ENCODE measurements at regions not wholly inside any gene's neighbourhood (a gene's known extent, or its start where the extent isn't known, plus 50 kb on each side); places are given as distances from the start of the nearest gene placed in this dataset.

GRCh38 chr5:33306758-33307157 is 134.0 kb upstream of the TARS1 start:
- no peak overlapping the region for H4K8ac ChIP-seq (ENCODE audit: low read depth, low read length)
- no peak overlapping the region for H3K4ac ChIP-seq (ENCODE audit: low read length)
- H3K27me3 ChIP-seq (ENCODE audit: control insufficient read depth in 3 of 3, insufficient read depth in 3 of 3, low read depth in 1 of 3, low read length in 3 of 3) = no peaks in the 10 kb centered on the region
- DNase-seq (ENCODE audit: low spot score) = no peak
- no peaks in the 10 kb centered on the region for H3K36me3 ChIP-seq (replicated peaks in 1 of 2; ENCODE audit: control insufficient read depth in 2 of 2, insufficient read depth in 2 of 2, low read length in 2 of 2)
- H3K79me1 ChIP-seq (ENCODE audit: low read depth, low read length) = no peaks in the 10 kb centered on the region
- H2AFZ ChIP-seq (ENCODE audit: low read length) = no peak overlapping the region
- no peak overlapping the region for H2BK15ac ChIP-seq (ENCODE audit: low read length)
- H4K91ac ChIP-seq (ENCODE audit: low read depth, low read length, poor library complexity) = no peak overlapping the region
- H2BK12ac ChIP-seq (ENCODE audit: low read length) = no peak overlapping the region
- H3K27ac ChIP-seq (replicated peaks; ENCODE audit: low read length) = no peak overlapping the region
- H3K14ac ChIP-seq (ENCODE audit: low read length) = no peak overlapping the region
- no peak overlapping the region for H3K9ac ChIP-seq (ENCODE audit: low read depth, low read length, poor library complexity)
- H3K4me1 ChIP-seq (ENCODE audit: control insufficient read depth in 2 of 2, insufficient read depth in 1 of 2, low read depth in 1 of 2, low read length in 2 of 2) = no peaks in the 10 kb centered on the region
- H3K4me3 ChIP-seq (ENCODE audit: low read length in 2 of 2) = no peak overlapping the region
- no peak overlapping the region for H3K18ac ChIP-seq (ENCODE audit: low read length)
- no peak overlapping the region for H3K23ac ChIP-seq (ENCODE audit: low read depth, low read length, poor library complexity)
- no peak overlapping the region for H2BK5ac ChIP-seq (ENCODE audit: low read length)
- no peak overlapping the region for H2AK5ac ChIP-seq (ENCODE audit: low read depth, low read length)
- H3K9me3 ChIP-seq (replicated peaks in 1 of 2; ENCODE audit: control insufficient read depth in 2 of 2, insufficient read depth in 1 of 2, low read depth in 1 of 2, low read length in 2 of 2) = no peaks in the 10 kb centered on the region
- no peak overlapping the region for H3K4me2 ChIP-seq (ENCODE audit: insufficient read depth, low read length, poor library complexity, severe bottlenecking)
- H2BK120ac ChIP-seq (ENCODE audit: low read depth, low read length) = no peak overlapping the region

GRCh38 chr5:33308586-33308985 is 132.2 kb upstream of the TARS1 start:
- no peaks in the 10 kb centered on the region for H3K4me1 ChIP-seq (ENCODE audit: control insufficient read depth in 2 of 2, insufficient read depth in 1 of 2, low read depth in 1 of 2, low read length in 2 of 2)
- no peaks in the 10 kb centered on the region for H3K27me3 ChIP-seq (ENCODE audit: control insufficient read depth in 3 of 3, insufficient read depth in 3 of 3, low read depth in 1 of 3, low read length in 3 of 3)
- no peaks in the 10 kb centered on the region for H3K36me3 ChIP-seq (replicated peaks in 1 of 2; ENCODE audit: control insufficient read depth in 2 of 2, insufficient read depth in 2 of 2, low read length in 2 of 2)
- H4K8ac ChIP-seq (ENCODE audit: low read depth, low read length) = no peak overlapping the region
- no peak overlapping the region for H3K4me3 ChIP-seq (ENCODE audit: low read length in 2 of 2)
- H2BK15ac ChIP-seq (ENCODE audit: low read length) = no peak overlapping the region
- peaks cover 0 to 2% of the 10 kb centered on the region in 2 donors for H3K9me3 ChIP-seq (replicated peaks in 1 of 2; ENCODE audit: control insufficient read depth in 2 of 2, insufficient read depth in 1 of 2, low read depth in 1 of 2, low read length in 2 of 2)
- no peak overlapping the region for H2AK5ac ChIP-seq (ENCODE audit: low read depth, low read length)
- no peaks in the 10 kb centered on the region for H3K79me1 ChIP-seq (ENCODE audit: low read depth, low read length)
- no peak overlapping the region for H3K23ac ChIP-seq (ENCODE audit: low read depth, low read length, poor library complexity)
- no peak overlapping the region for H3K18ac ChIP-seq (ENCODE audit: low read length)
- H3K4ac ChIP-seq (ENCODE audit: low read length) = no peak overlapping the region
- H2BK5ac ChIP-seq (ENCODE audit: low read length) = no peak overlapping the region
- H3K14ac ChIP-seq (ENCODE audit: low read length) = no peak overlapping the region
- no CpG with 5 or more reads among the region's 1 CpG for WGBS, 2 donors (ENCODE audit: extremely low coverage in 2 of 2, insufficient read length in 2 of 2, insufficient replicate concordance in 1 of 2)
- H4K91ac ChIP-seq (ENCODE audit: low read depth, low read length, poor library complexity) = no peak overlapping the region
- H3K4me2 ChIP-seq (ENCODE audit: insufficient read depth, low read length, poor library complexity, severe bottlenecking) = no peak overlapping the region
- no peak overlapping the region for H3K27ac ChIP-seq (replicated peaks; ENCODE audit: low read length)
- DNase-seq (ENCODE audit: low spot score) = no peak
- H2BK120ac ChIP-seq (ENCODE audit: low read depth, low read length) = no peak overlapping the region
- no peak overlapping the region for H2AFZ ChIP-seq (ENCODE audit: low read length)
- no peak overlapping the region for H2BK12ac ChIP-seq (ENCODE audit: low read length)
- no peak overlapping the region for H3K9ac ChIP-seq (ENCODE audit: low read depth, low read length, poor library complexity)

- no peak overlapping the region for H3K18ac ChIP-seq (ENCODE audit: low read length)
- no peak overlapping the region for H3K4me2 ChIP-seq (ENCODE audit: insufficient read depth, low read length, poor library complexity, severe bottlenecking)
- H2BK120ac ChIP-seq (ENCODE audit: low read depth, low read length) = no peak overlapping the region
- H3K27me3 ChIP-seq (ENCODE audit: control insufficient read depth in 3 of 3, insufficient read depth in 3 of 3, low read depth in 1 of 3, low read length in 3 of 3) = no peaks in the 10 kb centered on the region
- H4K91ac ChIP-seq (ENCODE audit: low read depth, low read length, poor library complexity) = no peak overlapping the region
- H2BK15ac ChIP-seq (ENCODE audit: low read length) = no peak overlapping the region
- no CpG with 5 or more reads among the region's 2 CpGs for WGBS, 2 donors (ENCODE audit: extremely low coverage in 2 of 2, insufficient read length in 2 of 2, insufficient replicate concordance in 1 of 2)
- no peak overlapping the region for H3K9ac ChIP-seq (ENCODE audit: low read depth, low read length, poor library complexity)
- H4K8ac ChIP-seq (ENCODE audit: low read depth, low read length) = no peak overlapping the region
- no peaks in the 10 kb centered on the region for H3K79me1 ChIP-seq (ENCODE audit: low read depth, low read length)
- H3K36me3 ChIP-seq (replicated peaks in 1 of 2; ENCODE audit: control insufficient read depth in 2 of 2, insufficient read depth in 2 of 2, low read length in 2 of 2) = no peaks in the 10 kb centered on the region
- no peak overlapping the region for H3K14ac ChIP-seq (ENCODE audit: low read length)
- H2BK12ac ChIP-seq (ENCODE audit: low read length) = no peak overlapping the region
- H3K4me1 ChIP-seq (ENCODE audit: control insufficient read depth in 2 of 2, insufficient read depth in 1 of 2, low read depth in 1 of 2, low read length in 2 of 2) = no peaks in the 10 kb centered on the region
- H3K4me3 ChIP-seq (ENCODE audit: low read length in 2 of 2) = no peak overlapping the region
- H3K27ac ChIP-seq (replicated peaks; ENCODE audit: low read length) = no peak overlapping the region
- no peak overlapping the region for H2AK5ac ChIP-seq (ENCODE audit: low read depth, low read length)
- no peak overlapping the region for H2BK5ac ChIP-seq (ENCODE audit: low read length)
- H2AFZ ChIP-seq (ENCODE audit: low read length) = no peak overlapping the region
- H3K9me3 ChIP-seq (replicated peaks in 1 of 2; ENCODE audit: control insufficient read depth in 2 of 2, insufficient read depth in 1 of 2, low read depth in 1 of 2, low read length in 2 of 2) = peaks cover 0 to 2% of the 10 kb centered on the region in 2 donors
- H3K23ac ChIP-seq (ENCODE audit: low read depth, low read length, poor library complexity) = no peak overlapping the region
- no peak for DNase-seq (ENCODE audit: low spot score)
- no peak overlapping the region for H3K4ac ChIP-seq (ENCODE audit: low read length)
Observed at GRCh38 chr5:33309068-33309467, 131.7 kb upstream of the TARS1 start.

DNA sequence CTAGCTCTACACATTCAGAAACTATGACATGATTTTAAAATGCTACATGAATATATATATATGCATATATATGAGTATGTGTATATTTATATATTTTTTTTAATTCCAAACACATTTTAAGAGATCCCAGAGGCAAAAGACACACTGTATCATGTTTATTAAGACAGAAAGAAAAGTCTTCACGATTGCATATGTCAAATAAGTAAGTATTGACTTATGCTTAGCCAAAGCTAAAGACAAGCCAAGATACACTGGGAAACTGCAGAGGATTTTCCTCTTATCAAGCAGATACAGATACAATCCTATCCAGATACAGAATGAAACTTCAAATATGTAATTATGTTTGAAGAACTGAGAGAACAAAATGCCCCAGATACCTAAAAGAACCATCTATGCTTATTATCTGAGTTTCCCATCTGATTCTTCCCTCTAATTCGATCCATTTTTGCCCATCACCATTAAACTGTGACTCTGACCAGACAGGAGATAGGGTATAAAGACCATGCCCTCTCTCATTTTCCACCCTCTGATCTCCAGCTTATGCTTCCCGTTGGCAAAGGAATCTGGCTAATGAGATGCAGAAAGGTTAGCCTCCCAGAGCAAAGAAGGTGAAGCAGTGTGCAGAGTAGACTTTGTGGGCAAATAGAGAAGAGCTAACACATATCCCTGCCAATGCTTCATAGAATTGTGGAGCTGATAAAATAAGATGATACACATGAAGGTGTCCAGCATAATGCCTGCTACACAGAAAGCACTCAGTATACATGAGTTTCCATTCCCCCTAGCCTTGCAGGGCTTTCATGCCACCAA is 131.0 kb upstream of the TARS1 start:
- H3K23ac ChIP-seq (ENCODE audit: low read depth, low read length, poor library complexity) = no peak overlapping the region
- H4K8ac ChIP-seq (ENCODE audit: low read depth, low read length) = no peak overlapping the region
- no peak for DNase-seq (ENCODE audit: low spot score)
- no peak overlapping the region for H2BK120ac ChIP-seq (ENCODE audit: low read depth, low read length)
- WGBS, 2 donors (ENCODE audit: extremely low coverage in 2 of 2, insufficient read length in 2 of 2, insufficient replicate concordance in 1 of 2) = no CpG with 5 or more reads among the region's 3 CpGs
- no peak overlapping the region for H2AK5ac ChIP-seq (ENCODE audit: low read depth, low read length)
- no peak overlapping the region for H2BK5ac ChIP-seq (ENCODE audit: low read length)
- no peak overlapping the region for H3K14ac ChIP-seq (ENCODE audit: low read length)
- H3K4me1 ChIP-seq (ENCODE audit: control insufficient read depth in 2 of 2, insufficient read depth in 1 of 2, low read depth in 1 of 2, low read length in 2 of 2) = no peaks in the 10 kb centered on the region
- no peak overlapping the region for H3K9ac ChIP-seq (ENCODE audit: low read depth, low read length, poor library complexity)
- no peak overlapping the region for H2BK15ac ChIP-seq (ENCODE audit: low read length)
- no peak overlapping the region for H2AFZ ChIP-seq (ENCODE audit: low read length)
- H2BK12ac ChIP-seq (ENCODE audit: low read length) = no peak overlapping the region
- H3K4ac ChIP-seq (ENCODE audit: low read length) = no peak overlapping the region
- H3K18ac ChIP-seq (ENCODE audit: low read length) = no peak overlapping the region
- no peaks in the 10 kb centered on the region for H3K79me1 ChIP-seq (ENCODE audit: low read depth, low read length)
- no peak overlapping the region for H3K27ac ChIP-seq (replicated peaks; ENCODE audit: low read length)
- no peak overlapping the region for H3K4me2 ChIP-seq (ENCODE audit: insufficient read depth, low read length, poor library complexity, severe bottlenecking)
- no peak overlapping the region for H4K91ac ChIP-seq (ENCODE audit: low read depth, low read length, poor library complexity)
- peaks cover 0 to 2% of the 10 kb centered on the region in 2 donors for H3K9me3 ChIP-seq (replicated peaks in 1 of 2; ENCODE audit: control insufficient read depth in 2 of 2, insufficient read depth in 1 of 2, low read depth in 1 of 2, low read length in 2 of 2)
- H3K27me3 ChIP-seq (ENCODE audit: control insufficient read depth in 3 of 3, insufficient read depth in 3 of 3, low read depth in 1 of 3, low read length in 3 of 3) = no peaks in the 10 kb centered on the region
- no peak overlapping the region for H3K4me3 ChIP-seq (ENCODE audit: low read length in 2 of 2)
- no peaks in the 10 kb centered on the region for H3K36me3 ChIP-seq (replicated peaks in 1 of 2; ENCODE audit: control insufficient read depth in 2 of 2, insufficient read depth in 2 of 2, low read length in 2 of 2)
